ENCODE measurements at regions not wholly inside any gene's neighbourhood (a gene's known extent, or its start where the extent isn't known, plus 50 kb on each side); places are given as distances from the start of the nearest gene placed in this dataset.

DNA sequence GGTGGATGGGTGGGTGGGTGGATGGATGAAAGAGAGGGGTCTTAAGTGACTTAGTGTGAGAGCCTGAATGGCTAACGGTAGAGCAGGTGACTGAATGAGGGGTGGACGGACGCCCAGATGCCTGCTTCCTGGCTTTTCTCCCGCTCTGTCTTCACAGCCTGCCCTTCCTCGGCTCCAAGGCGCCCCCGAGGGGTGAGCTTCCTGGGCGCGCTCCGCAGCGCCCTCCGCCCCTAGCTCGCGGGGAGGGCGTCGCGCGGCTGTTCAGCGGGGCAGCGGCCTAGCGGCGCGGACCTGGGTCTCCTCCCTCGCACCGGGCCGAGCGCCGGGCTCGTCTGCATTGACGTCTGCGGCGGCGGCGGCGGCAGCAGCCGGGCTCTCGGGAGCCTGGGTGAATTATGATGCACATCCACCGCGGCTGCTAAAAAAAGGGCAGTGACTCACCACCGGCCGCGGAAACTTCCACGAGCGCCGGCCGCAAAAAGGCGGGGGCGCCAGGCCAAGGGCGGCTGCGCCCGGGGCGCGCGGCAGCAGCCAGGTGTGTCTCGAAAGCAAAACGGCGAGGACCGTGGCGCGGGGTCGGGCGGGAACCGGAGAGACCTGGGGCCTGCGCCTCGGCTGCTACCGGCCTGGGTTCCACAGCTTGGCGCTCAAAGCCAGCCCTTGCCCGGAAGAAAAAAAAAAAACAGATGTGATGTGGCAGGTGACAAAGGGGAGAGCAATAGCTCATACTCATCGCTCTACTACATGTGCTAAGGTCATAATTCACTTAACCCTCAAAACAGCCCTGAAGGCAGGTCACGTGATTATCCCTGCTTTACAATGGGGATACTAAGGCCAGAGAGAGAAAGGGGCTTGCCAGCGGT lies 143.0 kb upstream of the ADRA1B start:
- Histone ChIP-seq H3K9me3 (no peaks in the 10 kb centered on the region), H3K36me3 (no peaks in the 10 kb centered on the region), H3K4me3 (peak overlapping the region; percentile 23 to 65 (median 35)), H3K27me3 (replicated peaks in 1 of 7) (peaks cover 0 to 36% (median 10%) of the 10 kb centered on the region in 7 donors), H3K27ac (peak overlapping the region in 7 of 8 donors; percentile 9 to 68 (median 52)), H3K4me1 (peaks cover 0 to 15% (median 14%) of the 10 kb centered on the region in 6 donors)
- intact Hi-C loops (cut with DNase I; ENCODE audit: low total_unique reads), result no loop called here
- 3 to 4% (median 3%) methylated on average over 32 to 71 of the region's 71 CpGs for WGBS, 5 donors
- DNase-seq, result peak; percentile 82
- TF ChIP-seq POLR2AphosphoS5 (IDR thresholded peaks at IDR 0.05) (peak in 2 of 3 donors; percentile 16 to 68), POLR2A (IDR thresholded peaks at IDR 0.05) (no peak)
- TF ChIP-seq, protein P1, sequence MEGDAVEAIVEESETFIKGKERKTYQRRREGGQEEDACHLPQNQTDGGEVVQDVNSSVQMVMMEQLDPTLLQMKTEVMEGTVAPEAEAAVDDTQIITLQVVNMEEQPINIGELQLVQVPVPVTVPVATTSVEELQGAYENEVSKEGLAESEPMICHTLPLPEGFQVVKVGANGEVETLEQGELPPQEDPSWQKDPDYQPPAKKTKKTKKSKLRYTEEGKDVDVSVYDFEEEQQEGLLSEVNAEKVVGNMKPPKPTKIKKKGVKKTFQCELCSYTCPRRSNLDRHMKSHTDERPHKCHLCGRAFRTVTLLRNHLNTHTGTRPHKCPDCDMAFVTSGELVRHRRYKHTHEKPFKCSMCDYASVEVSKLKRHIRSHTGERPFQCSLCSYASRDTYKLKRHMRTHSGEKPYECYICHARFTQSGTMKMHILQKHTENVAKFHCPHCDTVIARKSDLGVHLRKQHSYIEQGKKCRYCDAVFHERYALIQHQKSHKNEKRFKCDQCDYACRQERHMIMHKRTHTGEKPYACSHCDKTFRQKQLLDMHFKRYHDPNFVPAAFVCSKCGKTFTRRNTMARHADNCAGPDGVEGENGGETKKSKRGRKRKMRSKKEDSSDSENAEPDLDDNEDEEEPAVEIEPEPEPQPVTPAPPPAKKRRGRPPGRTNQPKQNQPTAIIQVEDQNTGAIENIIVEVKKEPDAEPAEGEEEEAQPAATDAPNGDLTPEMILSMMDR (IDR thresholded peaks at IDR 0.05 in 8 of 11, conservative IDR thresholded peaks at IDR 0.05 in 3 of 11), result peak in 2 of 11 experiments; percentile 12 to 24

DNA sequence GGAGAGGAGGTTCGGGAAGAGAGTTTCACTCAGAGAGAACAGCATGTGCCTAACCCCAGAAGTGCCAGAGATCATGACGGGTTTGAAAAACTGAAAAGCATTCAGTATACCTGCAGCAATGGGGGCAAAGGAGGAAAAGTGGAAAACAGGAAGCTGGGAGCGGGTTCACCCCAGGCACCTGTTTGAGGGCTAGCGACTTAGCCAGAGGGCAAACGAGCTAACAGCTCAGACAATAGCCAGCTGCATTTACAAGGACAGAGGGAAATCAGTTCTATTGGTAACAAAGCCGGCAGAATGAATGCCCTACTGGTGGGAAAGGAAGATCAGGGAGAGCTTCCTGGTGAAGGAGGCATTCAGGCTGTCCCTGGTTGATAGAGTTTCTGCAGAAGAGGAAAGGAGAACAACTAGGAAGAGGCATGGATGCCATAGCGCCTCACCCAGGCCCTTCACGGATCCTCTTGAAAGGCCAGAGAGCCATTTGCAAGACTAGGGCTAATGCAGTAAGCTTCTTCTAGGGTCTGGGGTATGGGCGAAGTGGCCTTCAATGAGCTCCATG lies 141.7 kb upstream of the ADRA1B start:
- H3K27ac ChIP-seq, result no peak overlapping the region
- no peaks in the 10 kb centered on the region for H3K9me3 ChIP-seq
- no peak overlapping the region for H3K4me3 ChIP-seq
- intact Hi-C loops (cut with DNase I; ENCODE audit: low total_unique reads), result no loop called here
- no peak for DNase-seq
- H3K27me3 ChIP-seq (replicated peaks in 1 of 7), result peaks cover 0 to 31% (median 10%) of the 10 kb centered on the region in 7 donors
- 80 to 88% (median 83%) methylated on average over 9 of the region's 9 CpGs for WGBS, 5 donors
- H3K36me3 ChIP-seq, result no peaks in the 10 kb centered on the region
- peaks cover 0 to 15% (median 14%) of the 10 kb centered on the region in 6 donors for H3K4me1 ChIP-seq
- TF ChIP-seq POLR2AphosphoS5 (IDR thresholded peaks at IDR 0.05), result no peak
- no peak for TF ChIP-seq POLR2A (IDR thresholded peaks at IDR 0.05)
- TF ChIP-seq, protein P1 (IDR thresholded peaks at IDR 0.05 in 8 of 11, conservative IDR thresholded peaks at IDR 0.05 in 3 of 11), result no peak

DNA sequence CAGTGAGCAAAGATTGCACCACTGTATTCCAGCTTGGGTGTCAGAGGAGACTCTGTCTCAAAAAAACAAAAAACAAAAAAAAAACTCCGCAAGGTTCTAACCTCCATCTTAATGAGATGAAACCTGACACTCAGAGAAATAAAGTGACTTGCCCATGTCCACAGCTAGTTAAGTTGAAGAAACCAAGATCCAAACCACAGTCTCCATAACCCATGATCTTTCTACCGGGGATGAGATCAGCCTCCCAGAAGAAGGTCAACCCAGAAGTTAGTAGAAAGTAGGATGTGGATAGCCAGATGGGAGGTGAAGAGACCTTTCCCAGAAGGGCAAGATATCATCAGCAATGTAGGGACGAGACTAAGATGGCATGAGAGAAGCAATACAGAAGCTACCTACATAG lies 140.4 kb upstream of the ADRA1B start:
- intact Hi-C loops (cut with DNase I; ENCODE audit: low total_unique reads), result no loop called here
- WGBS, 5 donors, result 80 to 92% (median 87%) methylated on average over 3 of the region's 3 CpGs
- peaks cover 0 to 27% (median 10%) of the 10 kb centered on the region in 7 donors for H3K27me3 ChIP-seq (replicated peaks in 1 of 7)
- no peak overlapping the region for H3K27ac ChIP-seq
- H3K4me3 ChIP-seq, result no peak overlapping the region
- no peak for TF ChIP-seq POLR2A (IDR thresholded peaks at IDR 0.05)
- TF ChIP-seq, protein P1 (IDR thresholded peaks at IDR 0.05 in 8 of 11, conservative IDR thresholded peaks at IDR 0.05 in 3 of 11), result no peak
- TF ChIP-seq POLR2AphosphoS5 (IDR thresholded peaks at IDR 0.05), result no peak
- H3K36me3 ChIP-seq, result no peaks in the 10 kb centered on the region
- H3K4me1 ChIP-seq, result peaks cover 0 to 15% (median 14%) of the 10 kb centered on the region in 6 donors
- no peak for DNase-seq
- H3K9me3 ChIP-seq, result no peaks in the 10 kb centered on the region
